ENCODE measurements at regions not wholly inside any gene's neighbourhood (a gene's known extent, or its start where the extent isn't known, plus 50 kb on each side); places are given as distances from the start of the nearest gene placed in this dataset.

GRCh38 chr22:49627217-49628181, 200.2 kb downstream of the BRD1 start:
- Histone ChIP-seq H3K9me3 (replicated peaks; ENCODE audit: insufficient read depth, low read length) (no peaks in the 10 kb centered on the region), H4K20me1 (ENCODE audit: insufficient read depth, low read length) (no peaks in the 10 kb centered on the region), H3K4me1 (ENCODE audit: low read length) (no peaks in the 10 kb centered on the region), H3K4me2 (ENCODE audit: low read depth, low read length) (no peak overlapping the region), H3K9me2 (replicated peaks; ENCODE audit: insufficient read depth, low read length) (no peaks in the 10 kb centered on the region), H3K27me3 (replicated peaks; ENCODE audit: insufficient read depth, low read length) (no peaks in the 10 kb centered on the region), H3K36me3 (replicated peaks; ENCODE audit: insufficient read depth, low read length) (no peaks in the 10 kb centered on the region), H3K27ac (ENCODE audit: low read length) (no peak overlapping the region), H3K4me3 (ENCODE audit: low read length) (no peak overlapping the region), H3K79me2 (ENCODE audit: low read length) (peaks cover 66% of the 10 kb centered on the region), H3F3A (ENCODE audit: insufficient read depth, low read length) (no peaks in the 10 kb centered on the region), H2AFZ (ENCODE audit: low read length) (no peak overlapping the region), H3K9ac (ENCODE audit: low read length) (no peak overlapping the region)
- no peak for DNase-seq
- TF ChIP-seq EZH2phosphoT487 (IDR thresholded peaks at IDR 0.05; ENCODE audit: low read length) (no peak), CTCF (IDR thresholded peaks at IDR 0.05; ENCODE audit: low read length) (no peak), EZH2 (optimal IDR thresholded peaks at IDR 0.05; ENCODE audit: low read depth, low read length) (no peak)

- Histone ChIP-seq H3K9me2 (replicated peaks; ENCODE audit: insufficient read depth, low read length) (no peaks in the 10 kb centered on the region), H3K4me2 (ENCODE audit: low read depth, low read length) (no peak overlapping the region), H3F3A (ENCODE audit: insufficient read depth, low read length) (no peaks in the 10 kb centered on the region), H4K20me1 (ENCODE audit: insufficient read depth, low read length) (no peaks in the 10 kb centered on the region), H3K27ac (ENCODE audit: low read length) (no peak overlapping the region), H3K9me3 (replicated peaks; ENCODE audit: insufficient read depth, low read length) (no peaks in the 10 kb centered on the region), H3K27me3 (replicated peaks; ENCODE audit: insufficient read depth, low read length) (no peaks in the 10 kb centered on the region), H3K4me1 (ENCODE audit: low read length) (no peaks in the 10 kb centered on the region), H3K9ac (ENCODE audit: low read length) (no peak overlapping the region), H3K36me3 (replicated peaks; ENCODE audit: insufficient read depth, low read length) (no peaks in the 10 kb centered on the region), H2AFZ (ENCODE audit: low read length) (no peak overlapping the region), H3K4me3 (ENCODE audit: low read length) (no peak overlapping the region), H3K79me2 (ENCODE audit: low read length) (peaks cover 70% of the 10 kb centered on the region)
- no peak for TF ChIP-seq EZH2 (optimal IDR thresholded peaks at IDR 0.05; ENCODE audit: low read depth, low read length)
- TF ChIP-seq EZH2phosphoT487 (IDR thresholded peaks at IDR 0.05; ENCODE audit: low read length): no peak
- no peak for TF ChIP-seq CTCF (IDR thresholded peaks at IDR 0.05; ENCODE audit: low read length)
- DNase-seq: no peak
Measured at GRCh38 chr22:49626361-49627216, 201.1 kb downstream of the BRD1 start.

GRCh38 chr22:49624421-49625177, 203.1 kb downstream of the BRD1 start:
- DNase-seq: no peak
- Histone ChIP-seq H3K9me3 (replicated peaks; ENCODE audit: insufficient read depth, low read length) (no peaks in the 10 kb centered on the region), H3K27me3 (replicated peaks; ENCODE audit: insufficient read depth, low read length) (no peaks in the 10 kb centered on the region), H3K4me2 (ENCODE audit: low read depth, low read length) (no peak overlapping the region), H2AFZ (ENCODE audit: low read length) (no peak overlapping the region), H3K4me3 (ENCODE audit: low read length) (no peak overlapping the region), H3K27ac (ENCODE audit: low read length) (no peak overlapping the region), H3K4me1 (ENCODE audit: low read length) (no peaks in the 10 kb centered on the region), H3K79me2 (ENCODE audit: low read length) (peaks cover 72% of the 10 kb centered on the region), H3F3A (ENCODE audit: insufficient read depth, low read length) (no peaks in the 10 kb centered on the region), H3K36me3 (replicated peaks; ENCODE audit: insufficient read depth, low read length) (no peaks in the 10 kb centered on the region), H3K9ac (ENCODE audit: low read length) (no peak overlapping the region), H3K9me2 (replicated peaks; ENCODE audit: insufficient read depth, low read length) (no peaks in the 10 kb centered on the region), H4K20me1 (ENCODE audit: insufficient read depth, low read length) (no peaks in the 10 kb centered on the region)
- TF ChIP-seq EZH2phosphoT487 (IDR thresholded peaks at IDR 0.05; ENCODE audit: low read length): no peak
- no peak for TF ChIP-seq CTCF (IDR thresholded peaks at IDR 0.05; ENCODE audit: low read length)
- TF ChIP-seq EZH2 (optimal IDR thresholded peaks at IDR 0.05; ENCODE audit: low read depth, low read length): no peak

Data from MM.1S (cell line).